Pancreas (tissue), 10 donors: ENCODE measurements at regions not wholly inside any gene's neighbourhood (a gene's known extent, or its start where the extent isn't known, plus 50 kb on each side); places are given as distances from the start of the nearest gene placed in this dataset.

Experiments used
- ATAC-seq, 4 donors: fragments of 200-7000 bp; cut with Tn5 transposase; one replicate each; pipeline versions ENCODE4 v1.8.0 to v1.9.1; 2020; ENCODE audit warnings: mild to moderate bottlenecking in 4 of 4, moderate library complexity in 4 of 4
- DNase-seq, 6 donors: peaks; one replicate each; pipeline ENCODE4 v3.0.0-alpha.2; 2020
- FAIRE-seq: peaks from 2 replicates; lab custom pipeline; 2012; peaks lifted over from hg19 to GRCh38; lab: Jason Lieb, UNC
- H3K27ac ChIP-seq, 4 donors: fragments of 200-600 bp; sonication (generic); 1 replicate in 3 of 4; 2 replicates in 1 of 4; pipeline versions ENCODE4 v1.5.0 to v1.8.0; 2020
- H3K27me3 ChIP-seq, 4 donors: fragments of 200-600 bp; one replicate each; pipeline ENCODE4 v1.8.0; 2021
- H3K36me3 ChIP-seq, 3 donors: fragments of 200-600 bp; sonication (generic) in 1 of 3; one replicate each; pipeline versions ENCODE4 v1.5.0 to v1.8.0; 2020 to 2021
- H3K4me1 ChIP-seq, 3 donors: fragments of 200-600 bp; one replicate each; pipeline ENCODE4 v1.8.0; 2021
- H3K4me3 ChIP-seq, 4 donors: fragments of 200-600 bp; sonication (generic) in 2 of 4; one replicate each; pipeline versions ENCODE4 v1.5.0 to v1.8.0; 2020 to 2021
- H3K9me3 ChIP-seq, 4 donors: fragments of 200-600 bp; one replicate each; pipeline ENCODE4 v1.8.0; 2021
- CTCF ChIP-seq, 4 donors: fragments of 200-600 bp; sonication (generic) in 3 of 4; IDR thresholded peaks; one replicate each; pipeline versions ENCODE4 v1.5.0 to v1.8.0; 2021; ENCODE audit warnings: antibody characterized with exemption in 4 of 4
- WGBS, 2 donors: extraction: QIAGEN DNeasy Blood & Tissue Kit; methylation state at CpG; one replicate each; pipeline ENCODE4 v1.1.7; 2013; 5-methylcytosine and 5-hydroxymethylcytosine counted together
- intact Hi-C, 3 donors: fragments of 100-400 bp; cut with DNase I; formaldehyde crosslinking; loops; one replicate each; pipeline versions ENCODE4 v1.11.1 to v1.14.2; 2022
- donor health status: healthy with polysubstance abuse.
- donor health status: DM: no; HTN: no; CAD: no; lungs with moderate emphysema.
- donor health status: DM: no; HTN: no; CAD: no.
- donor health status: control.
- donor health status: control.
- donor health status: Bipolar disorder and iron deficiency.
- donor health status: DM: yes; HTN: yes; CAD: no.
- donor health status: DM: no; HTN: no; CAD: no.
- donor health status: DM: no; HTN: no; CAD: no.
- donor health status: DM: yes; HTN: yes; CAD: no.

- intact Hi-C loops: no loop called here
- DNase-seq (no peak), ATAC-seq (no peak), FAIRE-seq (no peak)
- no peaks in the 10 kb centered on the region for H3K9me3 ChIP-seq
- H3K4me1 ChIP-seq: peaks cover 18 to 39% (median 29%) of the 10 kb centered on the region in 3 donors
- 85 to 88% methylated on average over 9 of the region's 9 CpGs for WGBS, 2 donors
- H3K36me3 ChIP-seq: no peaks in the 10 kb centered on the region
- no peak overlapping the region for H3K27ac ChIP-seq
- H3K27me3 ChIP-seq: no peaks in the 10 kb centered on the region
- TF ChIP-seq CTCF (IDR thresholded peaks at IDR 0.05): no peak
- no peak overlapping the region for H3K4me3 ChIP-seq
Measured at GRCh38 chr11:119902656-119903231, 173.7 kb upstream of the NECTIN1 start.

- Histone ChIP-seq H3K36me3 (no peaks in the 10 kb centered on the region), H3K9me3 (no peaks in the 10 kb centered on the region), H3K27ac (no peak overlapping the region), H3K27me3 (no peaks in the 10 kb centered on the region), H3K4me3 (no peak overlapping the region), H3K4me1 (peaks cover 12 to 31% (median 23%) of the 10 kb centered on the region in 3 donors)
- WGBS, 2 donors: 76 to 77% methylated on average over 5 of the region's 5 CpGs
- TF ChIP-seq CTCF (IDR thresholded peaks at IDR 0.05): no peak
- intact Hi-C loops: no loop called here
- ATAC-seq (no peak), DNase-seq (no peak), FAIRE-seq (no peak)
Measured at GRCh38 chr11:119901657-119902577, 172.9 kb upstream of the NECTIN1 start.

GRCh38 chr11:119899997-119900396, 171.0 kb upstream of the NECTIN1 start:
- no peak for ATAC-seq
- Histone ChIP-seq H3K27ac (no peak overlapping the region), H3K9me3 (no peaks in the 10 kb centered on the region), H3K27me3 (no peaks in the 10 kb centered on the region), H3K36me3 (no peaks in the 10 kb centered on the region), H3K4me3 (no peak overlapping the region), H3K4me1 (peaks cover 7 to 23% (median 15%) of the 10 kb centered on the region in 3 donors)
- FAIRE-seq: no peak
- 63 to 65% methylated on average over 3 of the region's 3 CpGs for WGBS, 2 donors
- no peak for DNase-seq
- TF ChIP-seq CTCF (IDR thresholded peaks at IDR 0.05): no peak
- intact Hi-C loops: no loop called here

GRCh38 chr11:119897576-119897975, 168.6 kb upstream of the NECTIN1 start:
- intact Hi-C loops: no loop called here
- no peak for DNase-seq
- no peaks in the 10 kb centered on the region for H3K27me3 ChIP-seq
- no peak for TF ChIP-seq CTCF (IDR thresholded peaks at IDR 0.05)
- no peak for FAIRE-seq
- no peaks in the 10 kb centered on the region for H3K36me3 ChIP-seq
- ATAC-seq: no peak
- no peak overlapping the region for H3K27ac ChIP-seq
- H3K4me3 ChIP-seq: no peak overlapping the region
- H3K4me1 ChIP-seq: peaks cover 4 to 9% (median 7%) of the 10 kb centered on the region in 3 donors
- no peaks in the 10 kb centered on the region for H3K9me3 ChIP-seq
- WGBS, 2 donors: 86 to 90% methylated on average over 6 of the region's 6 CpGs

GRCh38 chr11:119897046-119897440, 168.0 kb upstream of the NECTIN1 start:
- intact Hi-C loops: no loop called here
- peaks cover 1 to 4% (median 4%) of the 10 kb centered on the region in 3 donors for H3K4me1 ChIP-seq
- no peak overlapping the region for H3K4me3 ChIP-seq
- DNase-seq (no peak), ATAC-seq (no peak), FAIRE-seq (no peak)
- H3K27me3 ChIP-seq: no peaks in the 10 kb centered on the region
- 47 to 50% methylated on average over 2 of the region's 2 CpGs for WGBS, 2 donors
- no peak overlapping the region for H3K27ac ChIP-seq
- no peak for TF ChIP-seq CTCF (IDR thresholded peaks at IDR 0.05)
- no peaks in the 10 kb centered on the region for H3K36me3 ChIP-seq
- no peaks in the 10 kb centered on the region for H3K9me3 ChIP-seq
